Ascending aorta (tissue), 2 donors: ENCODE measurements at regions not wholly inside any gene's neighbourhood (a gene's known extent, or its start where the extent isn't known, plus 50 kb on each side); places are given as distances from the start of the nearest gene placed in this dataset.

Source experiments
- DNase-seq, 2 donors: peaks; one replicate each; pipeline ENCODE4 v3.0.0-alpha.2; 2019; ENCODE audit warnings: low spot score in 2 of 2
- H3K27ac ChIP-seq, 2 donors: fragments of 200-600 bp; sonication (generic); one replicate each; pipeline ENCODE4 v1.5.1; 2016 to 2017; ENCODE audit warnings: mild to moderate bottlenecking in 1 of 2
- H3K27me3 ChIP-seq: fragments of 200-600 bp; sonication (generic); one replicate; pipeline ENCODE4 v1.5.1; 2017
- H3K36me3 ChIP-seq, 2 donors: fragments of 200-600 bp; sonication (generic); one replicate each; pipeline ENCODE4 v1.5.1; 2016
- H3K4me1 ChIP-seq, 2 donors: fragments of 200-600 bp; sonication (generic); one replicate each; pipeline ENCODE4 v1.5.1; 2016 to 2017; ENCODE audit warnings: mild to moderate bottlenecking in 1 of 2
- H3K4me3 ChIP-seq, 2 donors: fragments of 200-600 bp; sonication (generic); one replicate each; pipeline ENCODE4 v1.5.1; 2016 to 2017; ENCODE audit warnings: mild to moderate bottlenecking in 1 of 2
- H3K9me3 ChIP-seq, 2 donors: fragments of 200-600 bp; sonication (generic); one replicate each; pipeline ENCODE4 v1.5.1; 2016
- intact Hi-C: fragments of 100-400 bp; cut with DNase I; formaldehyde crosslinking; loops from one replicate; pipeline ENCODE4 v1.15.1; 2023
- TF ChIP-seq, protein P1 (sequence below), 3 experiments: fragments of 200-600 bp in 2 of 3; fragments of 450-650 bp in 1 of 3; sonication (generic) in 2 of 3; IDR thresholded peaks; one replicate each; pipeline ENCODE4 v1.5.1; 2016 to 2019; ENCODE audit warnings: antibody characterized with exemption in 3 of 3, mild to moderate bottlenecking in 1 of 3, moderate library complexity in 1 of 3

GRCh38 chr4:59409647-59410046 lies 1790.5 kb upstream of the ADGRL3 start:
- no peaks in the 10 kb centered on the region for H3K27me3 ChIP-seq
- no peaks in the 10 kb centered on the region for H3K4me1 ChIP-seq
- TF ChIP-seq, protein P1, sequence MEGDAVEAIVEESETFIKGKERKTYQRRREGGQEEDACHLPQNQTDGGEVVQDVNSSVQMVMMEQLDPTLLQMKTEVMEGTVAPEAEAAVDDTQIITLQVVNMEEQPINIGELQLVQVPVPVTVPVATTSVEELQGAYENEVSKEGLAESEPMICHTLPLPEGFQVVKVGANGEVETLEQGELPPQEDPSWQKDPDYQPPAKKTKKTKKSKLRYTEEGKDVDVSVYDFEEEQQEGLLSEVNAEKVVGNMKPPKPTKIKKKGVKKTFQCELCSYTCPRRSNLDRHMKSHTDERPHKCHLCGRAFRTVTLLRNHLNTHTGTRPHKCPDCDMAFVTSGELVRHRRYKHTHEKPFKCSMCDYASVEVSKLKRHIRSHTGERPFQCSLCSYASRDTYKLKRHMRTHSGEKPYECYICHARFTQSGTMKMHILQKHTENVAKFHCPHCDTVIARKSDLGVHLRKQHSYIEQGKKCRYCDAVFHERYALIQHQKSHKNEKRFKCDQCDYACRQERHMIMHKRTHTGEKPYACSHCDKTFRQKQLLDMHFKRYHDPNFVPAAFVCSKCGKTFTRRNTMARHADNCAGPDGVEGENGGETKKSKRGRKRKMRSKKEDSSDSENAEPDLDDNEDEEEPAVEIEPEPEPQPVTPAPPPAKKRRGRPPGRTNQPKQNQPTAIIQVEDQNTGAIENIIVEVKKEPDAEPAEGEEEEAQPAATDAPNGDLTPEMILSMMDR (IDR thresholded peaks at IDR 0.05): no peak
- no peaks in the 10 kb centered on the region for H3K9me3 ChIP-seq
- intact Hi-C loops: no loop called here
- no peak overlapping the region for H3K4me3 ChIP-seq
- no peaks in the 10 kb centered on the region for H3K36me3 ChIP-seq
- DNase-seq: no peak
- H3K27ac ChIP-seq: no peak overlapping the region

GRCh38 chr4:59412739-59413138 lies 1787.4 kb upstream of the ADGRL3 start:
- TF ChIP-seq, protein P1 (IDR thresholded peaks at IDR 0.05): no peak
- no peak for DNase-seq

DNA sequence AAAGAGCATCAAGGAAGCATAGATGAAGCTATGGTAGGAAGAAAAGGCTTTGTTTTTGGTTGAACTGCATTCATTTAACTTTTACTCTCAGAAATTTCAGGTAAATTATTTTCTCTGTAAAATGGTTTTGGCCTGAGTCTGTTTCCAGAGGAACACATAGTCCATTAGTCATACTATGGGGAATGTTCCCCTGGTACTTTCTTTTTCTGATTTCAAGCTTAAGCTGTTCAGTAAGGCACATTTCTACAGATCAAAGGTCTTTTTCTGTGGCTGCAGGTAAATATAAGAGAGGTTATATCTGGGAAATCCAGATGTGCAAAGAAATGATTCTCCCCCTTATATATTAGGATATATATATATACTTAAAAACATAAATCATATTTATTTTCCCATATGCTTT lies 1744.4 kb upstream of the ADGRL3 start:
- Histone ChIP-seq H3K4me1 (no peaks in the 10 kb centered on the region), H3K27me3 (no peaks in the 10 kb centered on the region), H3K27ac (no peak overlapping the region), H3K4me3 (no peak overlapping the region), H3K36me3 (no peaks in the 10 kb centered on the region), H3K9me3 (no peaks in the 10 kb centered on the region)
- TF ChIP-seq, protein P1 (IDR thresholded peaks at IDR 0.05): no peak
- no peak for DNase-seq
- intact Hi-C loops: no loop called here

More at GRCh38 chr4:59412739-59413138, 1787.4 kb upstream of the ADGRL3 start:
- no peaks in the 10 kb centered on the region for H3K27me3 ChIP-seq
- no peaks in the 10 kb centered on the region for H3K9me3 ChIP-seq
- H3K27ac ChIP-seq: no peak overlapping the region
- H3K4me1 ChIP-seq: no peaks in the 10 kb centered on the region
- no peaks in the 10 kb centered on the region for H3K36me3 ChIP-seq
- intact Hi-C loops: no loop called here
- no peak overlapping the region for H3K4me3 ChIP-seq

DNA sequence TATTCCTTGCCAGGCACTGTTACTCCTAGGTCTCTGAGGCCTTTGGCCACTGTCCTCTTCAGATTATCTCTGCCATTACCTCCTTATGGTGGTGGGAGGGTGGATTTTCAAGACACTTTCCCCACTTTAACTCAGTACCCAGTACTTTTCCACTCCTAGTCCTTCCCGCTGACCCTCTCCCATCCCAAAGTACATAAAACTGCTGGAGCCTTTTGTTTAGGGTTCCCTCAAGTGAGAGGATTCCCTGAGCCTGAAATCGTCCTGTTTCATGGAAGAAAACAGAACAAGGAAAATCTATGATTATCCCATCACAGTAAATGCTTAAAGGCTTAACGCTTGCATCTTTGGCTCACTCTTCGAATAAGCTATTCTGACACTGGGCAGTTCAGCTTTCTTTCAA lies 1742.5 kb upstream of the ADGRL3 start:
- no peaks in the 10 kb centered on the region for H3K9me3 ChIP-seq
- intact Hi-C loops: no loop called here
- H3K4me1 ChIP-seq: no peaks in the 10 kb centered on the region
- TF ChIP-seq, protein P1 (IDR thresholded peaks at IDR 0.05): no peak
- H3K27ac ChIP-seq: no peak overlapping the region
- no peak for DNase-seq
- H3K36me3 ChIP-seq: no peaks in the 10 kb centered on the region
- no peaks in the 10 kb centered on the region for H3K27me3 ChIP-seq
- no peak overlapping the region for H3K4me3 ChIP-seq

- peaks cover 0 to 5% of the 10 kb centered on the region in 2 donors for H3K9me3 ChIP-seq
- no peak overlapping the region for H3K27ac ChIP-seq
- DNase-seq: no peak
- TF ChIP-seq, protein P1 (IDR thresholded peaks at IDR 0.05): no peak
- intact Hi-C loops: no loop called here
- no peaks in the 10 kb centered on the region for H3K27me3 ChIP-seq
- H3K36me3 ChIP-seq: no peaks in the 10 kb centered on the region
- H3K4me3 ChIP-seq: no peak overlapping the region
- no peaks in the 10 kb centered on the region for H3K4me1 ChIP-seq
These were observed 1715.2 kb upstream of the ADGRL3 start for GRCh38 chr4:59484944-59485343.

- no peaks in the 10 kb centered on the region for H3K36me3 ChIP-seq
- H3K27ac ChIP-seq: no peak overlapping the region
- no peak for DNase-seq
- H3K9me3 ChIP-seq: no peaks in the 10 kb centered on the region
- intact Hi-C loops: no loop called here
- no peak overlapping the region for H3K4me3 ChIP-seq
- TF ChIP-seq, protein P1 (IDR thresholded peaks at IDR 0.05): no peak
- H3K4me1 ChIP-seq: no peaks in the 10 kb centered on the region
- no peaks in the 10 kb centered on the region for H3K27me3 ChIP-seq
These were observed 1700.0 kb upstream of the ADGRL3 start for GRCh38 chr4:59500103-59500502.
